Astrocyte (in vitro differentiated cells and primary cell): ENCODE measurements at regions not wholly inside any gene's neighbourhood (a gene's known extent, or its start where the extent isn't known, plus 50 kb on each side); places are given as distances from the start of the nearest gene placed in this dataset.

Experiments
- CTCF ChIP-seq: IDR thresholded peaks from 2 replicates; pipeline ENCODE4 v1.5.1; 2011; ENCODE audit warnings: low read depth, mild to moderate bottlenecking, inconsistent platforms, low read length, moderate library complexity; ENCODE audit not compliant: insufficient read depth
- EZH2 ChIP-seq: IDR thresholded peaks from 2 replicates; pipeline ENCODE4 v1.6.1; 2012; ENCODE audit warnings: mild to moderate bottlenecking, low read length, inconsistent platforms; ENCODE audit not compliant: insufficient read depth

GRCh38 chr4:115965588-115965987 lies 852.2 kb upstream of the NDST4 start:
- no peak for TF ChIP-seq CTCF
- TF ChIP-seq EZH2 = no peak
